Spleen (tissue), 7 donors: ENCODE measurements at regions not wholly inside any gene's neighbourhood (a gene's known extent, or its start where the extent isn't known, plus 50 kb on each side); places are given as distances from the start of the nearest gene placed in this dataset.

Source experiments
- POLR2A ChIP-seq, 3 donors: fragments of 450-650 bp; IDR thresholded peaks; one replicate each; pipeline ENCODE4 v1.5.1; 2017; ENCODE audit warnings: antibody characterized with exemption in 3 of 3, mild to moderate bottlenecking in 1 of 3
- TF ChIP-seq, protein P1 (sequence below), 11 experiments: fragments of 200-600 bp in 7 of 11; fragments of 450-650 bp in 4 of 11; sonication (generic) in 4 of 11; IDR thresholded peaks in 8 of 11; conservative IDR thresholded peaks in 3 of 11; 1 replicate in 7 of 11; 2 replicates in 4 of 11; pipeline versions ENCODE4 v1.4.0 to v1.8.0; 2016 to 2021; ENCODE audit warnings: antibody characterized with exemption in 11 of 11, inconsistent platforms in 4 of 11, mild to moderate bottlenecking in 1 of 11
- donor health status: DM: no; HTN: no; CAD: no; lungs with moderate emphysema.
- donor health status: DM: no; HTN: no; CAD: no.
- donor health status: DM: no; HTN: no; CAD: no.

- TF ChIP-seq, protein P1, sequence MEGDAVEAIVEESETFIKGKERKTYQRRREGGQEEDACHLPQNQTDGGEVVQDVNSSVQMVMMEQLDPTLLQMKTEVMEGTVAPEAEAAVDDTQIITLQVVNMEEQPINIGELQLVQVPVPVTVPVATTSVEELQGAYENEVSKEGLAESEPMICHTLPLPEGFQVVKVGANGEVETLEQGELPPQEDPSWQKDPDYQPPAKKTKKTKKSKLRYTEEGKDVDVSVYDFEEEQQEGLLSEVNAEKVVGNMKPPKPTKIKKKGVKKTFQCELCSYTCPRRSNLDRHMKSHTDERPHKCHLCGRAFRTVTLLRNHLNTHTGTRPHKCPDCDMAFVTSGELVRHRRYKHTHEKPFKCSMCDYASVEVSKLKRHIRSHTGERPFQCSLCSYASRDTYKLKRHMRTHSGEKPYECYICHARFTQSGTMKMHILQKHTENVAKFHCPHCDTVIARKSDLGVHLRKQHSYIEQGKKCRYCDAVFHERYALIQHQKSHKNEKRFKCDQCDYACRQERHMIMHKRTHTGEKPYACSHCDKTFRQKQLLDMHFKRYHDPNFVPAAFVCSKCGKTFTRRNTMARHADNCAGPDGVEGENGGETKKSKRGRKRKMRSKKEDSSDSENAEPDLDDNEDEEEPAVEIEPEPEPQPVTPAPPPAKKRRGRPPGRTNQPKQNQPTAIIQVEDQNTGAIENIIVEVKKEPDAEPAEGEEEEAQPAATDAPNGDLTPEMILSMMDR (IDR thresholded peaks at IDR 0.05 in 8 of 11, conservative IDR thresholded peaks at IDR 0.05 in 3 of 11): no peak
- no peak for TF ChIP-seq POLR2A (IDR thresholded peaks at IDR 0.05)
These were observed 873.3 kb upstream of the AUTS2 start for GRCh38 chr7:68724965-68725364.
